ENCODE measurements at regions not wholly inside any gene's neighbourhood (a gene's known extent, or its start where the extent isn't known, plus 50 kb on each side); places are given as distances from the start of the nearest gene placed in this dataset.

DNA sequence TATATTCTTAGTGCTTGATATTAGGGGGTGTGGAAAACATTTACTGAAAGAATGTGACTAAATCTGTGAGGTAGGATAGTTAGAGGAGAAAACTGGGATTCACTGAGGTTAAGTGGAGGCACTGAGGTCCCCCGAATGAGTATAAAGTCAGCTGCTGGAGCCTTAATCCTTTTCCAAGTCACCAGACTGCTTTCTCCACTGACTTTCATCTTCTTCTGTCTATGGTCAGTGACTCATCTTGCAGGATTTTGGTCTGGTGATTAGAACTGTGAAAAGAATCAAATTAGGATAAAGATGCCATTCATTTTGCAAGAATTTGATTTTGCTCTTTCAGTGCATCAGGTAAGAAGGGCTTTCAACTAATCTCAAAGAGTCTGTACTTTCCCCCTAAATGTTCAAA, 89.3 kb upstream of the ALDH1A1 start:
- Mint-ChIP-seq H3K36me3 (no peaks in the 10 kb centered on the region), H3K27ac (no peak overlapping the region), H3K4me1 (no peaks in the 10 kb centered on the region), H3K9me3 (no peaks in the 10 kb centered on the region), H3K4me3 (no peak overlapping the region), H3K27me3 (peaks cover 6 to 8% of the 10 kb centered on the region in 2 donors)
- DNase-seq (no peak), ATAC-seq (replicated peaks) (no peak)

DNA sequence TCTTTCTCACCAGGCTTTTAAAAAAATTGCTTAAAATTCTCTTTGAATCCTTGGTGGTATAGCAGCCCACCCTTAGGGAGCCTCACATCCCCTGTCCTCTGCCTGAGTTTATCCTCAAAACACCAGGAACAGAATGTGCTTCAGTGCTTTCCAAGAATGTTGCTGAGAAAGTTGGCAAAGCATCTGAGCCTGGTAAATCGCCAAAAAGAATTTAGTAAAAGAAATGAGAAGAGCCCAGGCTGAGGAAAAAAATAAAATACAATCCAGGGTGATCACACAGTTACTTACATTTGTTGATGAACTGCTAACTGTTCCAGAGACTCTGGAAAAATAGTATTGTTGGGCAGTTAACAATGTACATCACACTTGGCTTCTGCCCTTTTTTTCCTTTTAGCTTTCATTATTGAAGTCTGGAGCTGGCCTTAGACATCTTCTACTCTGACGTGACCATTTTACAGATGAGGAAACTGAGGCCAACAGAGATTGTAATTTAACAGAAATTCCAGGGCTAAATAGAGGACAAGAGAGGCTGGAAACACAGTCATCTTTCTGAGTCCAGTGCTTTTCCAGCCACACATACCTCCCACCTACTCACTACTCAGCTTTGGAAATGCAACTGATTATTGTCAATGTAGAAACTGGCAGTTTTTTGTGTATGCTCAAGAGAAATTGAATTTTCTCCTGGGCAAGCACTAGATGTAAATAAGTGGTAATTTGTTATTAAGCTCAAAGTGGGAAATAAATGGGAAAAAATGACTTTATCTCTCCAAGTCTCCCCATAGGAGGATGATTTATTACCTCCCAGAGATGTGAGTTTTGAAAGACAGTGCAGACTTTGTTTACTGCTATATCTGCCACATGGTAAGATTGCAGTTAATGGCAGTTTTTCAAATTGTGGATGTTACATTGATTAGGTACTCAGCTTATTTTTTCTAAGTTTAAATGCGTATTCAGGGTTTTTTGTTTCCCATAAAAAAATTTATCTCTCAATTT, 86.7 kb upstream of the ALDH1A1 start:
- H3K27me3 Mint-ChIP-seq: peaks cover 6 to 8% of the 10 kb centered on the region in 2 donors
- no peaks in the 10 kb centered on the region for H3K36me3 Mint-ChIP-seq
- no peak overlapping the region for H3K27ac Mint-ChIP-seq
- DNase-seq (no peak), ATAC-seq (replicated peaks) (no peak)
- no peak overlapping the region for H3K4me3 Mint-ChIP-seq
- H3K4me1 Mint-ChIP-seq: no peaks in the 10 kb centered on the region
- H3K9me3 Mint-ChIP-seq: no peaks in the 10 kb centered on the region

DNA sequence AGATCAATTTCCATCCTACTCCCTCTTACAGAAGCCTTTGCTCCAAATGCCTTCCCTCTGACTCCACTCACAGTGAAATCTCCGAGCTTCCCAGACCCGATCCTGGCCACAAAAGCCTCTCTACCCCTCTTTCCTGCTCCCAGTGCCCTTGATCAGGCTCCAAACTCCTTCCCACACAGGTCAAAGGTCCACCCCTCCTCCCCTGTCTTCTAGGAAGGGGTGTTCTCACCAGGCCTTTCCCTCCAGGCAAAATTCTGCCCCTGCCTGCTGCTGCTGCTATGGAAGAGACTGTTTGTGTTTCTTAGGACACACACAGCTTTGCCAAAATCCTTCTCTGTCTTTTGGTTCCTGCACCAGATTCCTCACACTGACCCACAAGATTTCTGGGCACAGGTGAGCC, 85.8 kb upstream of the ALDH1A1 start:
- Mint-ChIP-seq H3K27ac (peak overlapping the region; percentile 52), H3K36me3 (no peaks in the 10 kb centered on the region)

DNA sequence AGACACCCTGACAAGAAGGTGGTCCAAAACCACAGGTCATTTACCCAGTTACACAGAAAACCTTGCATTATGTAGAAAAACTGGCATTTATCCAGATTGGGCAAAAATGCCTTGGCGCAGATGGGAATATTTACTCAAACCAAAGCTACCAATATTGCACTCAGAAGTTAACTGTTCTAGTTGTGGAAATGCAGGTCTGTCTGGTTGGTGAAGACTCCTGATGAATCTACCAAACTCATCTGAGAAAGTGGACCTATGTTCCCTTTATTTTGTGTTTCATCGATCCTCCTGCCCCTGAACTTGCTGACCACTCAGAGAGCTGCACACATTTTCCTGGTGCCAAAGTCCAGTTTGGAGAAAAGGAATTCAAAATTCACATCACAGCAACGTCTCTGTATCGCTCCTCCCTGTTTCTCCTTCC, 85.2 kb upstream of the ALDH1A1 start:
- Mint-ChIP-seq H3K27ac (no peak overlapping the region), H3K36me3 (no peaks in the 10 kb centered on the region), H3K27me3 (peaks cover 6 to 8% of the 10 kb centered on the region in 2 donors), H3K4me1 (no peaks in the 10 kb centered on the region), H3K4me3 (no peak overlapping the region), H3K9me3 (no peaks in the 10 kb centered on the region)
- ATAC-seq (replicated peaks) (no peak), DNase-seq (no peak)

More for the DNA sequence above, 85.8 kb upstream of the ALDH1A1 start:
- ATAC-seq (replicated peaks): no peak
- Mint-ChIP-seq H3K27me3 (peaks cover 6 to 8% of the 10 kb centered on the region in 2 donors), H3K4me3 (no peak overlapping the region), H3K4me1 (no peaks in the 10 kb centered on the region), H3K9me3 (no peaks in the 10 kb centered on the region)
- no peak for DNase-seq

DNA sequence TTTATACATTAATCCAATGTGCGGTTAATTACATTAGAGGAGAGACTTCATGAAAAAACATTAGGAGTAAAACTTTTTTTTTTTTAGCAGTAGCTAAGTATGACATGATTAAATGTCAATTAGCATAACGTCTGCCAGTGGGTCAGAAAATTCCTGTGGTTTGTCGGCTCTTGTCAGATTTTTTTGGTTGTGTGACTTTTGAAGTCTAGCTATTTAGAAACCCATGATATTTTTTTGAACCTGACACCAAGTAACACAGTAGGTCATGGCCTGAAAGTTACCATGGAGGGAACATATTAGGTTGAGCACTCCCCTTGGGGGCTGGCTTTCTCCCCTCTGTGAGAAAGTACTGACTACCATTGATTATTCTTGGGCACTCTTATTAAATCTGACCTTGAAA, 84.8 kb upstream of the ALDH1A1 start:
- ATAC-seq (replicated peaks): no peak
- DNase-seq: no peak

DNA sequence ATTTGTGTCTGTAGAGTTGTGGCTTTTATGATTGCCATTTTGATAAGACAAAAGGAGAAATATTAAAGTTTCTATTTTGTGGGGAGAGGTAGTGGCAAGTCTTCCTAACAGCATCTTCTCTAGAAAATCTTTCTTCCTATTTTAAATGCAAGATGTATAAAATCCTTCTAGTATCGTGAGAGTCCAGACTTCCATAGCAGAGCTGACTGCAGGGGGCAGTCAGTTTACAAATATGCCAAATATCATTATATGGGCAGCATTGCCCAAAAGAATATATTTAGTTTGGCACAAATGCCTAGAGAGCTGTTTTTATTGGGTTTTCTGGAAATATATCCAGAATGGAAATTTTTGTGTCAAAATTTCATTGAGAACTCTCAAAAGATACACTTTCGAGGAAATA, 82.1 kb upstream of the ALDH1A1 start:
- no peaks in the 10 kb centered on the region for H3K36me3 Mint-ChIP-seq
- DNase-seq (no peak), ATAC-seq (replicated peaks) (no peak)
- peaks cover 6 to 8% of the 10 kb centered on the region in 2 donors for H3K27me3 Mint-ChIP-seq
- no peaks in the 10 kb centered on the region for H3K9me3 Mint-ChIP-seq
- no peak overlapping the region for H3K4me3 Mint-ChIP-seq
- H3K27ac Mint-ChIP-seq: no peak overlapping the region
- H3K4me1 Mint-ChIP-seq: no peaks in the 10 kb centered on the region

More for the DNA sequence above, 84.8 kb upstream of the ALDH1A1 start:
- H3K4me3 Mint-ChIP-seq: no peak overlapping the region
- H3K27me3 Mint-ChIP-seq: peaks cover 6 to 8% of the 10 kb centered on the region in 2 donors
- no peaks in the 10 kb centered on the region for H3K4me1 Mint-ChIP-seq
- no peaks in the 10 kb centered on the region for H3K36me3 Mint-ChIP-seq
- no peaks in the 10 kb centered on the region for H3K9me3 Mint-ChIP-seq
- no peak overlapping the region for H3K27ac Mint-ChIP-seq

DNA sequence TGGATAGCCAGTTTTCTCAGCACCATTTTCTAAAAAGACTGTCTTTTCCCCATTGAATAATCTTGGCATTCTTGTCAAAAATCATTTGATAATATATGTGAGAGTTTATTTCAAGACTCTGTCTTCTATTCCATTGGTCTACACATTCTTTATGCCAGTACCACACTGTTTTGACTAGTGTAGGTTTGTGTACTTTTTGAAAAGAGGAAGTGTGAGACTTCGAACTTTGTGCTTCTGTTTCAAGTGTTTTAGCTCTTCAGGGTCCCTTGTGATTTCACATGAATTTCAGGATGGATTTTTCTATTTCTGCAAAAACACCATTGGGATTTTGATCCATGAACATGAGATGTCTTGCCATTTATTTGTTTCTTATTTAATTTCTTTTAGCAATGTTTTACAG, 78.5 kb upstream of the ALDH1A1 start:
- Mint-ChIP-seq H3K36me3 (no peaks in the 10 kb centered on the region), H3K4me3 (no peak overlapping the region), H3K4me1 (peaks cover 0 to 2% of the 10 kb centered on the region in 2 donors), H3K9me3 (no peaks in the 10 kb centered on the region), H3K27me3 (no peaks in the 10 kb centered on the region), H3K27ac (no peak overlapping the region)
- ATAC-seq (replicated peaks): no peak
- no peak for DNase-seq

DNA sequence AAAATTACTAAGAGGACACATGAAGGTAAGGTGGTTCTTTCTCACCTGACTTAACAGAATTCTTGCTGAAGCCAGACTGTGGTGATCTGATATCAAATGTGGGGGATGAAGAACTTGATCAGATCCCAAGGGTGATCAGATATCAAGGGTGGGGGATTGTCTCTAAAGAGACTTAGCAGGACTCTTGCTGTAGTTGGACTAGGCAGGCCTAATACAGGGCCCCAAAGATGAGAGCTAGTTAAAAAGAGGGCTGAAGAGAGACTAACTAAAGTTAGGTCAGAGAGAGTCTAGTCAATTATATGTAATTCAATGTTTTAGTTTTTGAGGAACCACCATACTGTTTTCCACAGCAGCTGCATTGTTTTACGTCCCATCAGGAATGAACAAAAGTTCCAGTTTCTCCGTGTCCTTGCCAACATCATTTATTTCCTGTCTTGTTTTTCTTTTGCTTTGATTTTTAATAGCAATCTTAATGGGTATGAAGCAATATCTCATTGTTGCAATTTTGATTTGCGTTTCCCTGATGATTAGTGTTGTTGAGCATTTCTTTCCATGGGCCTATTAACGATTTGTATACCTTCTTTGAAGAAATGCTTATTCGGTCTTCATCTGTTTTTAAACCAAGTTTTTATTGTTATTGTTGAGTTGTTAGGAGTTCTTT, 77.6 kb upstream of the ALDH1A1 start:
- no peak for DNase-seq
- no peak for ATAC-seq (replicated peaks)
- no peaks in the 10 kb centered on the region for H3K9me3 Mint-ChIP-seq
- H3K27me3 Mint-ChIP-seq: no peaks in the 10 kb centered on the region
- H3K4me1 Mint-ChIP-seq: peaks cover 3% of the 10 kb centered on the region in 2 donors
- no peaks in the 10 kb centered on the region for H3K36me3 Mint-ChIP-seq
- no peak overlapping the region for H3K4me3 Mint-ChIP-seq
- H3K27ac Mint-ChIP-seq: no peak overlapping the region

DNA sequence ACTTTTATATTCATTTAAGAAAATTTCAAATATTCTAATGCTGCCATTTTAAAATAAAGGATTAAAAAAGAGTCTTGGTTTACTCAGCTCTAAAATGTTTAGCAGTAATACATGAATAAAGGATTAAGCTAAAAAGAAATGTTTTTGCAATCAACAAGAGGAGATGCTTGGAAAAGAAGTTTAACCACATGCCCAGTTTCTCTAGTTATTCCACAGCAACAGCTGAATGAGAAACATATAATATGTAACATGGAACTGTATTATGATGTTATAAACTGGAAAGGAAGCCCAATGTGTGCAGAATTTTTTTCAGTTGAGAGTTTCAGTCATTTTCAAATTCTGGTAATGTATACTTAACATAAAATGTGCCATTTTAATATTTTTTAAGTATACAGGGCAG, 76.5 kb upstream of the ALDH1A1 start:
- no peak overlapping the region for H3K27ac Mint-ChIP-seq
- DNase-seq (no peak), ATAC-seq (replicated peaks) (no peak)
- H3K27me3 Mint-ChIP-seq: no peaks in the 10 kb centered on the region
- no peaks in the 10 kb centered on the region for H3K9me3 Mint-ChIP-seq
- no peaks in the 10 kb centered on the region for H3K36me3 Mint-ChIP-seq
- H3K4me1 Mint-ChIP-seq: peaks cover 5% of the 10 kb centered on the region in 2 donors
- no peak overlapping the region for H3K4me3 Mint-ChIP-seq

DNA sequence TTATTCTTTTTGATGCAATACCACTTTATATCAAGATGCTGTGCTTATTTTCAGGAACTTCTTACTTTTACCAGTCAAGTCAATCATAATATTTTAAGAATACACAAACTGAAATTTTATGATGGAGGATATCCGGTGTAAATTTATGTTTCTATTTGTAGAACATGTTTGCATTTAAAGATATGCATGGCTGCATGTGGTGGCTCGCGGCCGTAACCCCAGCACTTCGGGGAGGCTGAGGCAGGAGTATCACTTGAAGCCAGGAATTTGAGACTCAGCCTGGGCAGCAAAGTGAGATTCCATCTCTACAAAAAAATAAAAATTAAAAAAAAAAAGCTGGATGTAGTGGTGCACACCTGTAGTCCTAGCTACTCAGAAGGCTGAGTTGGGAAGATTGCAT, 73.5 kb upstream of the ALDH1A1 start:
- DNase-seq (no peak), ATAC-seq (replicated peaks) (no peak)
- Mint-ChIP-seq H3K27ac (no peak overlapping the region), H3K4me3 (no peak overlapping the region), H3K36me3 (no peaks in the 10 kb centered on the region), H3K9me3 (no peaks in the 10 kb centered on the region), H3K27me3 (no peaks in the 10 kb centered on the region), H3K4me1 (peaks cover 11 to 15% of the 10 kb centered on the region in 2 donors)

DNA sequence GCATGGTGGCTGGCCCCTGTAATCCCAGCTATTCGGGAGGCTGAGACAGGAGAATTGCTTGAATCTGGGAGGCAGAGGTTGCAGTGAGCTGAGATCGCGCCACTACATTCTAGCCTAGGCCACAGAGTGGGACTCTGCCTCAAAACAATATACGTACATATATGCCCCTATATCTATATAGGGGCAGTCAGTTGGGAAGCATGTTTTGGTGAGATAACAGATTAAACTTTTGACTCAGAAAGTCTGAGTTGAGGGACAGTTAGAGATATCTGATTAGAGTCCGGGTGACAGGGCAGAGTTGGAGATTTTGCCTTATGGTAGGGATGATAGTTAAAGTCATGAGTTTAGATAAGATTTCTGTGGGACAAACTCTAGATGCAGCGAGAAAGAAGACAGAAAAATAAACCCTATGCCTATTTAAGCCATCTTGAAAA, 71.8 kb upstream of the ALDH1A1 start:
- Mint-ChIP-seq H3K27me3 (no peaks in the 10 kb centered on the region), H3K36me3 (no peaks in the 10 kb centered on the region), H3K4me1 (peaks cover 9 to 15% of the 10 kb centered on the region in 2 donors), H3K9me3 (no peaks in the 10 kb centered on the region), H3K4me3 (no peak overlapping the region), H3K27ac (no peak overlapping the region)
- no peak for DNase-seq
- no peak for ATAC-seq (replicated peaks)

DNA sequence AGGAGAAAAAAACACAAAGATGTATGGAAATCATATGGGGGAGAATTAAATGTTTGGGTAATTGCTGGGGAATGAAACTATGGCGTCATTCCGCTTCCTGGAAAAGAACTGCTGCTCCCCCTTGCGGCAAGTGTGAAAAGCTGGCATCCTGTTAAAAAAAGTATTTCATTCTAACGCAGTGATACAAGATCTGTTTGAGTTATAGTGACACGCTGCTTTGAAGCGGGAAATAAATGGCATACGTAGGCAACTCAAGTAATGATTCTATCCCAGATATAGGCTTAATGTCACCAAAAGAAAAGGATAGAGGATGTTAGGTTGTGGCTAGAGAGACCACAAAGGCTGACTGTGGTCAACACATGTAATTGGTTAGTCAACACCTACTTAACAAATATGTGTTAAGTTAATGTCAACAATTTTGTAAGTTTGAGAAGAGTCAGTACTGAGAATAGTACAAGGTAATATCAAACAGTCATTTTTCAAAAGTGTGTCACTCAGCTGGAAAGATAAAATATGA, 70.2 kb upstream of the ALDH1A1 start:
- DNase-seq (peak; percentile 13), ATAC-seq (replicated peaks) (peak in 1 of 2 donors; percentile 44)
- Mint-ChIP-seq H3K36me3 (no peaks in the 10 kb centered on the region), H3K4me3 (no peak overlapping the region), H3K27me3 (no peaks in the 10 kb centered on the region), H3K9me3 (no peaks in the 10 kb centered on the region), H3K4me1 (peaks cover 9 to 15% of the 10 kb centered on the region in 2 donors), H3K27ac (no peak overlapping the region)

DNA sequence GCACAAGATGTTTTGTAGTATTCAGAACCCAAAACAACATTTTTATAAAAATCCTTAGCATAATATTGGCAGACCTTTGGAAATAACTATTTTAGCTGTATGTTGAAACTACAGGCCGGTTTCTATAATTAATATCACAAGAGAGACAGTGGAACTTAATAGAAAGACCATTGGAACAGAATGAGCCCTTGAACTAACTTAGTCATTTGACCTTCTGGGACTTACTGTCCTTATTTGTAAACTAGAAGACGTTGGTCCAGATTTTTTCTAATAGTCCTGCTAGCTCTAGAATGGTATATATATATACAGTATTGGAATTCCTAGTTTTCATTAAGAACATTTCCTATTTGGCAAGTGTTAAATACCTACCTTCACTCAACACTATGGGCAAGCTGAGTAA, 69.5 kb upstream of the ALDH1A1 start:
- Mint-ChIP-seq H3K4me1 (peaks cover 9 to 15% of the 10 kb centered on the region in 2 donors), H3K27me3 (no peaks in the 10 kb centered on the region), H3K9me3 (peaks cover 0 to 2% of the 10 kb centered on the region in 2 donors), H3K27ac (no peak overlapping the region), H3K4me3 (no peak overlapping the region), H3K36me3 (no peaks in the 10 kb centered on the region)
- no peak for DNase-seq
- ATAC-seq (replicated peaks): no peak

DNA sequence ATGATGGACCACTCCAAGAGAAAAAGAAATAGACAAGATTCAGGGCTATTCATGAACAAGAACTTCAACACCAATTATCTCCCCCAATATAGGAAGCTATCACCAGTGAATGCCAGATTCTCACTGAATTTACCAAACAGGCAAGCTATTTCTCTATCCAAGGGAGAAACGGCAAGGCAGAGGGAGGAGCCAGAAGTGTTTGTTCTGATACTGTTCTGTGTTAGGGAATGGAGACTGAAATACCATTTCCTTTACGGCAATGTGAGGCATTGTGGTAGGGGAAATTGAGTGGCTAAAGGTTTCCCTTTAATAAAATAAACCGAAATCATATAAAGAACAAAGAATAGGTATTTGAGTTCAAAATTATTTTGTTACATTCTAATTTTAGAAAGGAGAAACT, 68.0 kb upstream of the ALDH1A1 start:
- DNase-seq (no peak), ATAC-seq (replicated peaks) (no peak)
- Mint-ChIP-seq H3K27ac (no peak overlapping the region), H3K4me1 (peaks cover 9 to 15% of the 10 kb centered on the region in 2 donors), H3K4me3 (no peak overlapping the region), H3K36me3 (no peaks in the 10 kb centered on the region), H3K27me3 (no peaks in the 10 kb centered on the region), H3K9me3 (peaks cover 0 to 2% of the 10 kb centered on the region in 2 donors)

Measured in stimulated activated naive B cell treated with anti-CD40 and anti-IgM and Interleukin-4, amounts not matched to agents 10 μg/mL and 1 μg/mL and 100 μg/mL, for 72 hours (primary cell).